ENCODE measurements at regions not wholly inside any gene's neighbourhood (a gene's known extent, or its start where the extent isn't known, plus 50 kb on each side); places are given as distances from the start of the nearest gene placed in this dataset.
"Not testable (repeated sequence)": the region's sequence is repeated elsewhere in the genome, so short reads cannot be mapped to it uniquely, and the experiment has no call there.

GRCh38 chr9:115687356-115687755 is 466.2 kb upstream of the PAPPA start:
- H3K27ac ChIP-seq, result no peak overlapping the region
- DNase-seq (ENCODE audit: low spot score), result no peak

GRCh38 chr9:115689331-115689730 is 464.3 kb upstream of the PAPPA start:
- DNase-seq (ENCODE audit: low spot score), result no peak
- H3K36me3 ChIP-seq, result no peaks in the 10 kb centered on the region
- no peak overlapping the region for H3K27ac ChIP-seq
- no peaks in the 10 kb centered on the region for H3K27me3 ChIP-seq (replicated peaks; ENCODE audit: insufficient read depth)
- H3K9me3 ChIP-seq, result no peaks in the 10 kb centered on the region
- no peak for ATAC-seq (ENCODE audit: insufficient number of reproducible peaks, low FRiP score, low read depth)
- H3K4me1 ChIP-seq (ENCODE audit: control insufficient read depth in 1 of 2, low read depth in 2 of 2), result peaks cover 5 to 17% of the 10 kb centered on the region in 2 donors
- no peak for TF ChIP-seq CTCF (IDR thresholded peaks at IDR 0.05)
- H3K4me3 ChIP-seq, result no peak overlapping the region

More at GRCh38 chr9:115687356-115687755, 466.2 kb upstream of the PAPPA start:
- no peaks in the 10 kb centered on the region for H3K36me3 ChIP-seq
- no peak overlapping the region for H3K4me3 ChIP-seq
- no peaks in the 10 kb centered on the region for H3K27me3 ChIP-seq (replicated peaks; ENCODE audit: insufficient read depth)
- peaks cover 5 to 17% of the 10 kb centered on the region in 2 donors for H3K4me1 ChIP-seq (ENCODE audit: control insufficient read depth in 1 of 2, low read depth in 2 of 2)
- no peak for TF ChIP-seq CTCF (IDR thresholded peaks at IDR 0.05)
- H3K9me3 ChIP-seq, result no peaks in the 10 kb centered on the region
- ATAC-seq (ENCODE audit: insufficient number of reproducible peaks, low FRiP score, low read depth), result no peak

- peak overlapping the region; percentile 39 to 64 for H3K27ac ChIP-seq
- H3K9me3 ChIP-seq, result no peaks in the 10 kb centered on the region
- no peak for TF ChIP-seq CTCF (IDR thresholded peaks at IDR 0.05)
Measured at GRCh38 chr9:115690786-115691496, 462.6 kb upstream of the PAPPA start.

GRCh38 chr9:115691693-115692092 is 461.9 kb upstream of the PAPPA start:
- Histone ChIP-seq H3K36me3 (no peaks in the 10 kb centered on the region), H3K4me1 (ENCODE audit: control insufficient read depth in 1 of 2, low read depth in 2 of 2) (peaks cover 5 to 17% of the 10 kb centered on the region in 2 donors), H3K4me3 (no peak overlapping the region), H3K27me3 (replicated peaks; ENCODE audit: insufficient read depth) (no peaks in the 10 kb centered on the region), H3K9me3 (no peaks in the 10 kb centered on the region), H3K27ac (peak overlapping the region in 1 of 2 donors; percentile 64)
- ATAC-seq (ENCODE audit: insufficient number of reproducible peaks, low FRiP score, low read depth) (no peak), DNase-seq (ENCODE audit: low spot score) (no peak)
- no peak for TF ChIP-seq CTCF (IDR thresholded peaks at IDR 0.05)

More at GRCh38 chr9:115690786-115691496, 462.6 kb upstream of the PAPPA start:
- H3K27me3 ChIP-seq (replicated peaks; ENCODE audit: insufficient read depth), result no peaks in the 10 kb centered on the region
- H3K4me3 ChIP-seq, result no peak overlapping the region
- no peaks in the 10 kb centered on the region for H3K36me3 ChIP-seq
- H3K4me1 ChIP-seq (ENCODE audit: control insufficient read depth in 1 of 2, low read depth in 2 of 2), result peaks cover 5 to 17% of the 10 kb centered on the region in 2 donors
- DNase-seq (ENCODE audit: low spot score) (no peak), ATAC-seq (ENCODE audit: insufficient number of reproducible peaks, low FRiP score, low read depth) (peak; percentile 95)

GRCh38 chr9:115692868-115693267 is 460.7 kb upstream of the PAPPA start:
- H3K36me3 ChIP-seq; H3K9me3 ChIP-seq; H3K4me3 ChIP-seq; ATAC-seq (ENCODE audit: insufficient number of reproducible peaks, low FRiP score, low read depth); H3K27me3 ChIP-seq (replicated peaks; ENCODE audit: insufficient read depth); H3K27ac ChIP-seq; DNase-seq (ENCODE audit: low spot score): not testable (repeated sequence)
- peaks cover 5 to 17% of the 10 kb centered on the region in 2 donors for H3K4me1 ChIP-seq (ENCODE audit: control insufficient read depth in 1 of 2, low read depth in 2 of 2)

Data from thoracic aorta (tissue), 2 donors.